Stimulated activated CD8-positive, alpha-beta memory T cell treated with anti-CD3 and anti-CD28 coated beads, Interleukin-15, amount 100 ng/mL, for 24 hours (primary cell): ENCODE measurements at regions not wholly inside any gene's neighbourhood (a gene's known extent, or its start where the extent isn't known, plus 50 kb on each side); places are given as distances from the start of the nearest gene placed in this dataset.

Experiments used
- DNase-seq: peaks from one replicate; pipeline ENCODE4 v3.0.0-alpha.2; 2020; ENCODE audit warnings: low read depth

DNA sequence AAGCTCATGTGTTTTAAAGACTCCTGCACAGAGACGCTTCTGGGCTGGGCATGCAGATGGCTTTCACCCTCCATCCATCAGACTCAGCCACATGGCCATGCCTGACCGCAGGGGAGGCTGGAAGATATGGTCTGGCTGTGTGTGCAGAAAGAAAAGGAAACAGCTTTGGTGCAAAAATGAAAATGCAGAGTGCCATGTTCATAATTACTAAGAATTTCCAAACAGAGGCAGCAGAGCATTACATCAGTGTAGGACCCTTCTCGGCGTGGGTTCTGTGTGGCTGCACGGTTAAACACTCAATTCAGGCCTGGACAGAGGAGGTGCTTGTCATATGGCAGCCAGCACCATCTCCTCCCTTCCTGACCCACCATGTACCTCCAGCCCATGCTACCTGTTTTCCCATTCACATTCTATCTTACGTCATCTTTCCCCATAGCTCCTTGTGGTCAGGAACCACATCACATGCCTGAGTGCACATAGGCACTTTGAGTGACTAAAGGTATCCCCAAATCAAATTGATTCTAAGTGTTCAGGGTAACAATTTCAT is 200.3 kb upstream of the ID2 start:
- DNase-seq: no peak

DNA sequence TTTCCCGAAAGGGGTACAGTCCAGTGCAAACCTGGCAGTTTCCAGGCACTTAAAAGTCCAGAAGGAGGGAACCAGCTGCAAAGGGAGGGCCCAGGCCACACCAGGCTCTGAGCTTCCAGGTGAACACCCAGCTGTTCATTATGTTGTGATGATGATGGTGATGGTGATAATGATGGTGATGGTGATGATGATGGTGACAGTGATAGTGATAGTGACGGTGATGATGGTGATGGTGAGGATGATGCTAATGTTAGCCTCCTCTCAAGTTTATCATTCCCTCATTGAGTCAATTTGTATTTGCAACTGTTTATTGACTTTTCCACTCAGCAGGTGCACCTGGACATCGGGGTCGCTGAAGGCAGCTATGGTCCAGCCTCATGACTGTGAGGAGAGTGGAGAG is 199.4 kb upstream of the ID2 start:
- no peak for DNase-seq

DNA sequence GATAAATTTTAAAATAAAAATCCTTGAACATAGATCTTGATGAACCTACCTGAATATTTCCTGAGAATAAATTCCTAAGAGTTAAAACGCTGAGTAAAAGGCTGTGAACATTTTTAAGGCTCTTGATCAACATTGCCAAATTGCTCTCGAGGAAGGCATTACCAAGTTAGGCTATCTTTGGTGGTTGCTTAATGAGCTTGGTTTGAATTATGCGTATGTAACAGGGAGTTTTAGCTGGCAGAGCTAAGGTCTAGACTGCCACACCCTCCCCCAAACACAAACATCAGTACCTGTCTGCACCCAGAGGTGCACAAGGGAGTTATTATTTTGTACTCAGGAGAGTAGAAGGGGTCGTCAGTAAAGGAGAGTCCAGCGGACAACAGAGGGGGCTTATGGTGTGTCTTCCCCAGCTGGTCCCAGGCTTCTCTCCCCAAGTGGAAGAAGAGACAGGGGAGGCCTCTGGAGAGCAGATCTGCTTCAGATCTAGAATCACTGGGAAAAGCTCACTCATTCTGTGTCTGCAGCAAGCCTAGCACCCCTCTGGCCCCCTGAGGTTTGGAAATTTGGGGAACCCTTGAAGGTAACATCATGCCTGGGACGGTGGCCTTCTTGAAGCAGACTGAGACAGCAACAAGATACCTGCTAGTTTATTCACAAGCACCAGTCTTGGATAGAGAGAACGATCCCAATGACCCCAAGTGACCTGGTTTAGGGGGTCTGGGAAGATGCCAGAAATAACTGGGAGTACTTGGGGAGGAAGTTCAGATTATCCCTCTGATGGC is 197.2 kb upstream of the ID2 start:
- no peak for DNase-seq

DNA sequence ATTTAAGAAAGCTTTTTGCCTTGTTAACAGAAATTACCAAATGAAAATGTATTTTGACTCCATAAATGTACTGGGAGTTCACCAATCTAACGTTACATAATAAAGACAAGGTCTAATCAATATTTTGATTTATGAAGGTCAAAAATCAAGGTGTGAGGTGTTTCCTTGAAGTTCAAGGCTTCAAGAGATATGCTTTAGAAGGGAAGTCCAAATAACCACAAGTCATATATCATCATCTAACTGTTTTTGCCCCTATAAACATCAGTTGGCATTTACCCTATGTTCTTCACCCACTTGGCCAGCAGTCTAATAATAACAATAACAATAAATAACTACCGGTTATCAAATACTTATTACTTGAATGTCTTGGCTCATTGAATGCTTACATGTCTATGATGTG is 196.1 kb upstream of the ID2 start:
- DNase-seq: no peak

DNA sequence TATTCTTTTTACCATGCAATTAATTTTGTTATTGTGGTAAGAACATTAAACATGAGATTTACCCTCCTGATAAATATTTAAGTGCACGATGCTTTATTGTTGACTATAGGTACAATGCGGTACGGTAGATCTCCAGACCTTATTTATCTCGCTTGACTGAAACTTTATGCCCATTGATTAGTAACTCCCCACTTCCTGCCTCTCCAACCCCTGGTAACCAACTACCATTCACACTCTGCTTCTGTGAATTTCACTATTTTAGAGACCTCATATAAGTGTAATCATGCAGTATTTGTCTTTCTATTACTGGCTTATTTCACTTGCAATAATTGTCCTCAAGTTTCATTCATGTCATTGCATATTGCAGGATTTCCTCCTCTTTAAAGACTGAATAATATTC is 195.7 kb upstream of the ID2 start:
- no peak for DNase-seq

DNA sequence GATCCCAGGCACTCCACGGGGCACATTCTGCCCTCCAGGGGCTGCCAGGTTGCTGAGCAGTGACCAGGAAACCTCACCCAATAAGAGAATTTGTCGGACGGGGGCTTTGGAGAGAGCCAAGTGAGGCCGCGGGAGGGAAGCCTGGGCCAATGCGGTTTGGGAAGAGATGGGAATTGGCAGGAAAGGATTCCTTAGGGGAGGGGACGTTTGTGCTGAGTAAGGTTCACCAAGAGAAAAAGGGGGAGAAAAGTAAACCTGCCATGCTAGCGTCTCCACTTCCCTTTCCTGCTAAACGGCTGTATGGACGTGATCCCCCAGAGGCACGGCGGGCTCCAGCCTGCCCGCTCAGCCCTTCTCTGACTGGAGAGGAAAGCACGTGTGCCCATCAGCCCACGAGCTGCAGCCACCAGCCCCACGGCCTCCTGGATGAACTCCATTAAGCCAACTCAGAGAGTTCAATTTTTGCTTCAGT is 194.4 kb upstream of the ID2 start:
- DNase-seq: no peak

DNA sequence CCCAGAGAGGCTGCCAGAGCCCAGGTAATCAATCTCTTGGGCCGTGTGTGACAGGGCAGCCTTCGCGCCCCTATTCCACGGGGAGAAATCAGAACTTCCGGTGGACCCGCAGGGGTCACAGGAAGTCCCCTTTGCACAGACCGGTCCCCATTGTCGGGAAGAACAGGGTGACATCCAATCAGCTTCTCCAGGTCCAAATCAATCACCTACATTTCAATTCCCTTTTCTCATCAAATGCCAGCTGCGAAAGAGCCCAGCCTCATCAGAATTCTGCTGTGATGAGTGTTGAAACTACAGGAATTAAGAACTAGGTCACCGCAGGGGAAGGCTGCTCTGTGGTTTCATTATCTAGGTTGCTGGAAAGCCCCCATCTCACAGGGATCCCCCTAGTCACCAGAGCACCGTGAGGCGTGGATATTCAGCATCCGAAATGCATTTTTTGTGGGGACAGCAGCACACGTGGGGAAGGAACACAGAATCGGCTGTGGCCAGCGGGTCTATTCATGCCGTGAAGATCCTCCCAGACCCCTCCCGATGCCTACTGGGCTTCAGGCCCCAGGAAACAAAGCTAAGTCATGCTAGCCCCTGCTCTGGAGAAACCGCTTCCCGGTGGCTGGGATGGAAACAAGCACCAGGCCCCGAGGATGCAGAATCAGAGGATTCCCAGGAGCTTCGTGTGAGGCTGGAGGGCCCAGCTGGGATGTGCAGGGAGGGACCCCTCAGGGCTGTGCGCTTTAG is 193.7 kb upstream of the ID2 start:
- DNase-seq: peak; percentile 28

DNA sequence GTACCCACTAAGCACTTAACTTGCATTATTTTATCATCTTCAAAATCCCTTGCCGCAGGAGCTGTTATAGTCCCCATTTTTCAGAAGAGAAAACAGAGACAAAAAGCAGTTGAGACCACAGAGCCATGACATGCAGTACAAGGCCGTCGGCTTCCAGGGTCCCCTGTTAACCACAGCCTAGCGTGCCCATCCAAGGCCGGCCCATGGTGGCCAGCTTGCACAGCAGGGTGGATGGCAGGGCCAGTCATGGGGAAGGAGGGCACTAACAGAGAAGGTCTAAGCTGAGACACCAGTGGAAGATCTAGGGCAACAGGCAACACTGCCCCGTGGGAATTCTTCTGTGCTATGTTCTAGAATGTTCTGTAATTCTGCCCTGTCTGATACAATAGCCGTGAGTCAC is 192.6 kb upstream of the ID2 start:
- DNase-seq: no peak

DNA sequence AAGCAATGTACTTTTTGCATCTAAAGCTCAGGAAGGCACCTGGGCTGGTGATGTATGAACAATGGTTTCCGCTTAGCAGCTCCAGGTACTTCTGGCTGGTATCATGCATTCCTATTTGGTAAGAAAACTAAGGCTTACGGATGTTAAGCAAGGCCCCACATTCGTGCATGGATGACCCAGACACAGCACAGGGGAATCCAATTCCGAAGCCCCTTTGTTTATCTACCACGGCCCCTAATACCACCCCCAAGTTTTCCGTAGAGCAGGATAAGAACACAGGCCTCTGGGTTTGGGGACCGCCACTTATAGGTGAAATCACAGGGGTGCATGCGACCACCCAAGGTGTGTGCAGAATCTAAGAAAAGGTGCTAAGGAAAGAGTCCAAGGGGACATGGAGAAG is 192.1 kb upstream of the ID2 start:
- DNase-seq: no peak

DNA sequence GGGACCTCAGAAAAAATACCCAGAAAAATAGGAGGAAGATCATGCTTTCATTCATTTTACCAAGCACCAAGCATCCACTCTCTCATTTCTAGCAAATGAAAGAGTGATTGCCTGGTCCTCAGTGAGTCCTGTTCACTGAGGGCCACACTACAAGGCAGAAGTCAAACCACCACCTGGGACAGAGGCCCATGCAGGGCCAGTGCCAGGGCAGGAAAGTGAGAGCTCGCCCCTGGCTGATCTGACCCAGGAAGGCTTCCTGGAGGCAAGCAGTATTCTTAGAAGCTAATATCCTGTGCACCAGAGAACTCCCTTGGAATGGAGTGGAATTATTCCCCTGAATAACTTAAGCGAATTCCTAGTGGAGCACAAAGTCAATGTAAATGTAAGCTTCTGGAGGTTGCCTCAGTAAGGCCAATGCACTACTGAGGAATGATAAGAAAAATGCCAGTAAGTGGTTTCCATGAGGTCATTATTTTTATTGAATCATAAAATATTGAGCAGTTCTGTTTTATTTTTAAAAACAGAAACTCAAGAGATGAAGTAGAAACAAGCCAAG is 191.6 kb upstream of the ID2 start:
- no peak for DNase-seq

DNA sequence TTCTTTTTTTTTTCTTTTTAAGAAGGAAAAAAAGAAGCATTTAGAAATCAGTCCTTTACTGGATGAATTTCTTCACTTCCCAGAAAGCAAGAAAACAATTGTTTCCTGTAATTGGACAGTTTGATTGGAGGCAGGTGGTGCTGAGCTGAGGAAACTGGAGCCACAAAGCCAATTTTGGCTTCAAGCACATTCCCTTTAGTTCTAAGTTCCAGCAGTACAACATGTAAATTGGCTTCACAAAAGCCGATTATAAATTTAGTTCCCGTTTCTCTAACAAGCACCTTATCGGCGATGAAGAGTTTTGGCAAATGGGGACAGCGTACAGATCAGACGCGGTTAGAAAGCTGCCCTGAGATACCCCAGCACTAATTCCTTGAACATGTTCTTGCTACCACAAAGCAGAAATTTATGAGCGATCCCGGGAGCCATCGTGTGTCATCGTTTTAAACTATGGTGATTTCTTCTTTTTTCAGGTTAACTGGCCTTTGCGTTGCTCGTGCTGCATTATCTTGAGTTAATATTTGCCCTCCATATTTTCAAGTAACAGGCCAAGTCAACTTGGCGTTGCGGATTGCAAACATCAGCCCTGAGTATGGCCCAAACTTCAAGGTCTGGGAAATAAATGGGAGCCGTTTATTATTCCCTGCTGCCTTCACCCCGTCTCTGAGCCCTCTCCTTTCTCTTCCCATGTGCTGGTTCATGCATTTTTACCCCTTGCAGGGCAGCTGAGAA is 190.4 kb upstream of the ID2 start:
- DNase-seq: no peak

DNA sequence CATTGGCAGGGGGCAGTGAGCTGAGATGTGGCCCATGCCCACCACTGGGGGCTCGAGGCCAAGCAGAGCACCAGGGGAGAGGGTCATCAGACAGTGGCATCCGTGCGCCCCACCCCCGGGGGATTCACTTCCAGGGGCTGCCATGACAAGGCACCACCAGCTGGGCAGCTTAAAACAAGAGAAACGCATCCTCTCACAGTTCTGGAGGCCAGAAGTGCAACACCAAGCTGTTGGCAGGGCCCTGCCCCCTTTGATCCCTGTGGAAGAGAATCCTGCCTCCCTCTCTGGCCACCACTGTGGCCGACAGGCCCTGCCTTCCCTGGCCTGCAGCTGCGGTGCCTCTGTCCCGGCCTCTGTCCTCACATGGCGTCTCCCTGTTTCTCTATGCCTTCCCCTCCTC is 187.7 kb upstream of the ID2 start:
- DNase-seq: no peak

DNA sequence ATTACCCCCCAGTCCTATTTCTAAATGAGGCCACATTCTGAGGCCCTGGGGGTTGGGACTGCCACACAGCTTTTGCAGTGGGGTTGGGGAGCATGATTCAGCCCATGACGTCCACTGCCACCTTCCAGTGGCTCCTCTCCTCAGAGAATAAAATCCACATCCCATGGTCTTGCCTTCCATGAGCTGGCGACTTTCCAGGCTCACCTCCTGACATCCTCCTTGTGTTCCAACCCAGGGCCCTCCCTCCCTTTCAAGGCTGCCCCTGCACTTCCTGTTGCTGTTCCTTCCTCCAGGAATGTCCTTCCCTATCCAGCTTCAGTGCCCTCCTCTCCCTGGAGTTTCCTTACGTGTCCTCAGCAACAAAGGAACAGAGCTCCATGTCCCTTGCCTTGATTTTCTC is 187.3 kb upstream of the ID2 start:
- DNase-seq: no peak

DNA sequence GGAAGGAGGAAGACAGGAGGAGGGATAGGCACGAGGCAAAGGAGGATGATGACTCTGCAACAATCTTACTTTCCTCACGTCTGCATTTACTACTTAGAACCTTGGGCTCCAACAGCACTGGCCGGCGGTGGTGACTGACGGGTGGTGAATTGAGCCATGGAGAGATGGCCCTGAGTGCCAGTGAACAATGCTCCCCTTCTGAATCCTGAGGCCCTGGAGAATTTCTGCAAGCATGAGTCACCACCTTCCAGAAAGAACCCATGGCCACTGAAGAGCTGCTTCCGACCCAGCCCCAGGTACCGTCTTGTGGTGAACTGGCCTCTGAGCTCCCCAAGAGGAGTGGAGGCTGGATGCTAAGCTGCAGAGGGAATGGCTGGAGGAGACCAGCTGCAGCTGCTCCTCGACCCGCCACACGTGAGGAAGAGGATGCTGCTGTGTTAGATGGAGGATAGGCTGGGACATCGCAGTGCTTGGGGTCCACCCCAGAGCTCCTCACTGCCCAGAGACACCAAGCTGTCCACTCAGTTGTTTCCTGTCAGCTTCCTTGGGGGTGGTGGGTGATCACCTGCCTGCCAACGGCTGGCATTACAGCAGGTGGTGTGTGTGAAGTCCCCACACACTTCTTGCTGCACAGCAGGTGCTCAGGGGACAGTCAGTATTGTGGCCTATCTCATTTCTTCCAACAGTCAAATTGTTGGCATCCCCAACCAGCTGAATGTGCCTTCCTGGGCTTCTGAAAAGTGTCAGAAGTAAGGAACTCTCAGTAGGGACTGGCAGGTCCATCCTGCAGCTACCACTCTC is 186.5 kb upstream of the ID2 start:
- no peak for DNase-seq

DNA sequence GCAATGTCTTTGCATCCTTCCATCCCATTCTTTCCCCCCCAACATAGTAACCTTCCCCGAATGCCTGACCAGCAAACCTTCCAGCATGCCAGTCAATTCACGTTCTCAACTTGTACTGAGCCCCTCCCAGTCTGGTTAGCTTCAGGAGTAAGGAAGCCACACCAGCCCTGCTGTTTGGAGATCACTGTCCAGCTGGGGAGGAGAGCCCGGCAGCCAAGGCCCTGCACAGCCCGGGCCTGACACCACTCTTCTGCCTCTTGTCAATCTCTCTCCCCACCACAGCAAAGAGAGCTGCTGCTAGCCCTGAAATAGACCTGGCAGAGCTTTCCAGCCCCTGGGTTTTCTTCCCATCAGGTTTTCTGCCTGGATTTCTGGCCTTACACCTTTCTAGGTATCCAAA is 185.8 kb upstream of the ID2 start:
- DNase-seq: no peak

DNA sequence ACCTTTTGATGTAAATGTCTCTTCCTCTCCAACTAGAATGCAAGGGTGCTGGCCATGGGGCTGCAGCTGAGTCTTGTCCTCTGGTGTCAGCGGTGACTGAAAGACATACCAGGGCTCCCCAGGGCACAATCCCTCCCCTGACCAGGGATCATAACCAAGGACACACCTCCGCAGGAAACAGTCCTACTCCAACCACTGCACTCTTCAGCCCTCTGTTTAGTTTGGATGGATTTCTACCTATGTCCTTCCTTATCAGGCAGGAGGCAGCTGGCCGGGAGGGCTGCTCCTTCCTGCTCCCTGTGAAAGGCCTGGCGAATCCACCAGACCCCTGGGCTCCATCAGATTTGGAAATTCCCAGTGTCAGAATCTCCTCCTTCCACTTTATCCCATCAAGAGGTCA is 185.2 kb upstream of the ID2 start:
- DNase-seq: no peak

DNA sequence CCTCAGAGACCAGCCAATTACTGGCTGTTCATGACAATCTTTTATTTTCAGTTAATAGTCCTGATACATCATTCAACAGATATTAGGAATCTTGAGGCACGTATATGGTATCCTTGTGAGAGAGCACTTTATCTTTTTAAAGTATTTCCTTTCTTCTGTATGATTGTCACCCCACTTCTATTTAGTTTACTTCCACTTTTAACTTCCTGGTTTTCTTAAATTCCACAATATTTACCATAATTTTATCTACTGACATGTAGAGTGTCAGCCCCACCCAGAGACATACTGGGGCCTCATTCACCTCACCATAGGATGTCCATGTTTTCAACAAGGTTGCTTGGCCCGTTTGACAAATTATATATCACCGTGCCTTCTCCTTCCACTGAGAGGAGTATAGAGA is 182.9 kb upstream of the ID2 start:
- no peak for DNase-seq

DNA sequence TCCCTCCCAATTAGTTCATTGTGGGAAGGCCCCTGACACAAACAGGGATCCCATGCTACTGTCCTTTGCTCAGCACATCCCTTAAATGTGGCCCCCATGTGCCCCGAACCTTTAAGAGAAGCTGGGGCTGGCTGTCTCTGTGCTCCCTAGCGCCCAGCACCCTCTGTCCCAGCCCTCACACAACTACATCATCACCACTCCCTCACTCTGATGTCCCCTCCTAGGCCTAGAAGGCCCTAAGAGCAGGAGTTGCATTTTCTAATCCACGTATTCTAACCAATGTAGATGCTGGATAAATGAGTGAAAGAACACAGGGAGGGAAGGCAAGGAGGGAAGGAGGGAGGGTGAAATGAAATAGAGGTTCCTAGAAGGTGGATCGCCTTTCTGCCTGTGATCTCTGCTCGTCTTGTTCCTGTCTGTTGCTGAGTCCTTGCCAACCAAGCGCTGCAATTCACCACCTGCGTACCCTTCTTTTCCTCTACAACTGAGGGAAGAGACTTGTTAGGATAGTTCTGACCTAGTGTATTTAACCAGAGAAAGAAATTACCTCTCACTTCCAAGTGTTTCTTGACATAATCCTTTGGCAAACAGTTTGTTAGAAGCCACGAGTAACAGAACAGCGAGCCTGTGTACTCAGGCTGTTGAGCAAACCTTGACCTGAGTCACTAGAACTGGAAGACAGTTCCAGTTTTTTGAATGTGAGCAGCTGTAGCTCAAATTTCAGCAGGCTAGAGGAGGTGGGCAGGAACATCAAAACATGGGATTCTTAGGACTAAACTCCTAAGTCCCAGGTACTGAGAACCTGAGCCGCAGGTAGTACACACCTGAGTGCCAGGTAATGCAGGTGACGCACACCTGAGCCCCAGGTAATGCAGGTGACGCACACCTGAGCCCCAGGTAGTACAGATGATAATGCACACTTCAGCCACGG is 181.5 kb upstream of the ID2 start:
- no peak for DNase-seq

DNA sequence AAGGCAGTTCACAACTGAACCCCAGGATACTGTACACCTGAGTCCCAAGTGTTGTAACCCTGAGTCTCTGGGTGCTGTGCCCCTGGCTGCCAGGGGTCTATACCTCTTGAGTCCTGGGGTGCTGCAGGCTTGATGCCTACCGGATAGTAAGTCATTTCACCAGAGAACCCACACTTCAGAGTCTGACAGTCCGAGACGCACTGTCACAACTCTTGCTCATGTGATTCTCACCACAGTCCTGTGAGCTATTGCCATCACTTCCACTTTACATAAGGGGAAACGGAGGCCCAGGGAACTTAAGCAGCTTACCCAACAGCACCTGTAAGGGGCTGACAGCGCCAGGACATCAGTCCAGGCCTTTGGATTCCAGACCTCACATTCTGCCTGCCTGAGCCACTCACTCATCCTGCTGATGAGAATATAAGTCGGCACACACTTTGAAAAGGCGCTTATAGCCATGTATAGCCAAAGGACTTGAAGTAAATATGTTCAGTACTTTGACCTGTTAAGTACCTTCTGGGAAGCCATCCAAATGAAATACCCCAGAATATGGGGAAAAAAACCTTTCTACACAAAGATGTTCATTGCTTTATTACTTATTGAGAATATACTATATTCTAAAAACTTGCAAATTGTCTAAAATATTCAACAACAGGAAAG is 180.7 kb upstream of the ID2 start:
- no peak for DNase-seq

DNA sequence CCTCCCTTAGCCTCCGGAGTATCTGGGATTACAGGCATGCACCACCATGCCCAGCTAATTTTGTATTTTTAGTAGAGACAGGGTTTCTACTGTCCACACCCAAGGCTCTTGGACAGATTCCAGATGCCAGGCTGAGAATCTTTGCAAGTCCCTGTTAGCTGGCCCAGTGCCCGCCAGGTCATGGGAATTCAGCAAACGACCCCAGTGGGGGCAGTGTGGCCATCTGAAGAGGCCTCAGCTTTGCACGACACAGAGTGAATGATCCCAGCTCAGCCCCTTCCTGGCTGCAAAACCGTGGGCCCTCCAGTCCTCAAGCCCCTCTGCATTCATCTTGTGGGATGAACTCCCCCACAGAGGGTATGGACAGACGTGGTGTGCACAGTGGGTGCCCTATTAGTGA is 179.5 kb upstream of the ID2 start:
- no peak for DNase-seq
